ENCODE measurements at regions not wholly inside any gene's neighbourhood (a gene's known extent, or its start where the extent isn't known, plus 50 kb on each side); places are given as distances from the start of the nearest gene placed in this dataset.

DNA sequence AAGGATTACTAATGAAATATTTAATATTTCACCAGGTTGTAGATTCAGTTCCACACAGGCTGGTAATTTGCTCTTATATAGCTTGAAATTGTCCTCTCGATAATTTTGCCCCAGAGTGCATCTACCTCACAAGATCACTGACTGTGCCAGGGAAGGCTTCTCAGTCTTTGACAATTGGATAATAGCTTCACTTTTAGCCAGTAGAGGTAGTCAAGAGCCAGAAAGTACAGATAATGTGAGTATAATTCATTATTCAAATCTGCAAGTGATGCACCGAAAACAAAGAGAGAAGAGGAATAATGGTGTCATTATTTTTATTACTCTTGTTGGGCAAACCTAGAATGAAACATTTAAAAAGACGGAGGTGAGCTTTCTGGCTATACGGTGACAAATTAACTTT is 292.8 kb downstream of the EN1 start:
- DNase-seq, result no peak

GRCh38 chr2:118549503-118549902 is 297.9 kb downstream of the EN1 start:
- DNase-seq, result no peak

DNA sequence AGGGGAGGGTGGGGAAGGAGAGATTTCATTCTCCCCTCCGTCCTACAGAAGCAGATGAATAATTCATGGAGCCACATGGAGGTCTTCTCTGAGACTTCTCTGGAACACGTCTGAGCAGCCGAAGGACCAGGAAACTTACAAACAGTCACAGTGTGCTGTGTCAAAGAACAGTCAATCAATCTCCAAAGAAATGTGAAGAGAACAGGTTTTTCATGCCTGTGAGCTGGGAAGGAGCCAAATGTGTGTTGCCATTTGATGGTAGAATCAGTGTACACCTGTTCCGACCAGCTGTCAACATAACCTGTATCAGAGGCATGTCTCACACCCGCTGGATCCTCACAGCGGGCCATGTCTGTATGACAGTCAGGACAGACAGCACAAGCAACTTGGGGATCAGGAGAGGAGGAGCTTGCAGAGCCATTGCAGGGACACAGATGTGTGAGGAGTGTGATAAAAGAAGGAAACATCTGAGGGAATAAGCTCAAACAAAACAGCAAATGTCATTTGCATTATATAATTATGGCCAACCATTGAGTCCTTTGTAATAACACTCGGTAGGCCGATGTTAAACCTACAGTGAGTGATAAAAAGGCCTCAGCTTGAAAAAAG is 298.5 kb downstream of the EN1 start:
- DNase-seq, result no peak

DNA sequence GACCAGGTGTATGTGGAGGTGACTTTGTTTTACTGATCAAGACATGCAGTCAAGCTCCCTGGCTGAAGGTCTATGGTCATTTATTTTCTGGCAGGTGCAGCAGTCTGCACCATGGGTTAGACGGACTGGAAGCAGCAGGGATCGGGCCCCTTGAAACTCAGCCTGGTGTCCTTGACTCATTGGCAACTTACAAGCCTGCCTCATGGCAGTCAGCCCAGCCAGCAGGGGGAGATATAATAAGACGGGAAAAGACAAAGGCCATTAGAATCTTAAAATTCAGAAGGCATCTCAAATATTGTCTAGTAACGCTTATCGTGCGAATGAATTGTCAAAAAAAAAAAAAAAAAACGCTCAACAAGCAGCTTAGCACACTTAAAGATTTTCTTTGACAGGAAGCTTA is 308.2 kb downstream of the EN1 start:
- no peak for DNase-seq

DNA sequence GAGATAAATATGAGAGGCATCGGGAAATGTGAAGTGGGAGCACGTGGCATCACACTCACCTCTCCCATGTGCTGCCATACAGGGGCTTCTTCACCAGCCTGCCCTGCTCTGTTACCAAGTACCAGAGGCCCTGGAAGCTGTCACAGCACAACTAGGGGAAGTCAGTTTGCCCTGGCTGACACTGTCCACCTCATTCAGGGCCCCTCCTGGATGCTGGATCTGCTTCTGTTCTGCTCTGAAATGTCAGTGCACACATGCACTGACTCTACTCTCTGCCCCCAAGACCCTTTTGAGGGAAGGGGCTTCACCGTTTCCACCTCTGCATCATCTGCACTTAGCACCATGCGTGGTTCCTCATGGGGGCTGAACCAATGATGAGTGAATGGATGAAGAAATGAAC is 311.1 kb downstream of the EN1 start:
- no peak for DNase-seq

DNA sequence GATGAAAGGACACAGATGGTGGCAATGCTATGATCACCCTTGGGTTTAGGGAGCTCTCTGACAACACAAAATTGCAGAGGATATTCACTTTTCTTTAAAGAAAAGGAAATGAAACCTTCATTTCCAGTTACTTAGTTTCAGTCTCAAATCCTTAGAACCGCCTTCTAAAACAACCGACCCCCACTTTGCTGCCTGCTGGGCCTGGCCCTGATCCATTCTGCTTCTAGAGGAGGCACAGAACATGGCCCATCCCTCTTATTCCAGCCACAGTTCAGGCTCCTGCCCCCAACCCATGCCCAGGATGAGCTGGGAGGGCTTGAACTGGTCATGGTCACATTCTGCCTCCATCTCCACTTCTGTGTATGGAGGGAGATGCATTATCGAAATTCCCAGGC is 311.6 kb downstream of the EN1 start:
- no peak for DNase-seq

DNA sequence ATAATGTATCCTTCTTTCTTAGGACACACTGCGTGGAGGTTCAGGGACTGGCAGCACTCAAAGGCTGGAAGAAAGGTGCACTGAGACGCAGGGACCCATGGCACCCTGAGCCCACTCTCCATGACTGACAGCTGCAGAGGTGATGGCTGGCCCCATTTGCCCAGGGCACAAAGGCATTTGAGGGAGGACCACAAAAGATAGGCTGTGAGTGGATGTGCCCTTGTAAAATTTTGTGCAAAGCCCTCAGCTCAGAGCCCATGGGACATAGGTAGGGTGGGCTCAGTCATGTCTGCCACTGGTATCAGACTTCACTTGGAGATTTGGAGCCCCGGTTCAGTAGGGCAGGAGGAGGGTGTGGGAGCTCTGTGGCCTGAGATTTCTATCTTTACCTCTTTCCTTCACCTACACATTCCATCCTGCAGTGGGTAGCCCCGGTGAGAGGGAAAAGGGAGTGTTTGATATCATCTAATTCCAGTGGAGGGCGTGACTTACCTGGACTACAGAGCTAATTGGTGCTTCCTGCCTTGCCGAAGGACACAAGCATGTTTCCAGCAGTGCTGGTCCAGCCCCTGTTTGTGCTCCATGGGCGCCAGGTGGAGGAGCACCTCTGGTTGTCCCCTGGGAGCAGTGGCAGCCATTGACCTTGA is 312.2 kb downstream of the EN1 start:
- no peak for DNase-seq

GRCh38 chr2:118530976-118531375 is 316.5 kb downstream of the EN1 start:
- DNase-seq, result no peak

- DNase-seq, result no peak
These were observed 317.4 kb downstream of the EN1 start for GRCh38 chr2:118529908-118530599.

DNA sequence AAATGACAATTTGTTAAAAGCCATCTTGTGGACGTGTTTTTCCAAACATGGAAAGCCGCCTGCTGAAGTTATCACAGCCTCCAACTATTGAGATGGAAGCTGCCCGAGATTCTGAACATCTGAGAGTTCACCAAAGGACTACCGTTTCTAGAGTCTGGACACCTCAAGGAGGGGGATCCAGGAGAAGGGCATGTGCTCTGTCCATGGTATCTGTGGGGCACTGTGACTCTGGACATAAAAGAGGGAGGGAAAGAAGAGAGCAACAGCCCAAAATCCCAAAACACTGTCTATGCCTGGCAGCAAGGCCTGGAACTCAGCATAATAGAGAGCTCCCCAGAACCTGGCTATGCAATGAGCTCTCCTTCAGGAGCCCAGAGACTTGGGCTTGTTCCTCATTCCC is 319.9 kb downstream of the EN1 start:
- no peak for DNase-seq

DNA sequence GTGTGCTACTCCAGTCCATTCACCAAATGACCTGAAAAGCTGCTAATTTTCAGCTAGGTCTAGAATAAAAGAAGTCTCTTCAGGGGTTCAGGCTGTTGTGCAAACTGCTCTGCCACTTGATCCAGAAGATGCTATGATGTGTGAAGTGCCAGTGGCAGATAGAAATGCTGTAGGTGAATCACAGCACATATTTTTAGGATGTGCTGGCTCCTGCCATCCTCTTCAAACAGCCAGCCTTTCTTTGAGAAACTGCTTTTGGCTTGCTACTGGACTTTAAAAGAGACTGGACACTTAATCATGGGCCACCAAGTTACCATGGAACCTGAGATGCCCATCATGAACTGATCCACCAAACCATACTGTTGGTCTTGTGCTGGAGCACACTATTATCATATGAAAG is 322.1 kb downstream of the EN1 start:
- DNase-seq, result no peak

GRCh38 chr2:118524911-118525310 is 322.5 kb downstream of the EN1 start:
- DNase-seq, result no peak

DNA sequence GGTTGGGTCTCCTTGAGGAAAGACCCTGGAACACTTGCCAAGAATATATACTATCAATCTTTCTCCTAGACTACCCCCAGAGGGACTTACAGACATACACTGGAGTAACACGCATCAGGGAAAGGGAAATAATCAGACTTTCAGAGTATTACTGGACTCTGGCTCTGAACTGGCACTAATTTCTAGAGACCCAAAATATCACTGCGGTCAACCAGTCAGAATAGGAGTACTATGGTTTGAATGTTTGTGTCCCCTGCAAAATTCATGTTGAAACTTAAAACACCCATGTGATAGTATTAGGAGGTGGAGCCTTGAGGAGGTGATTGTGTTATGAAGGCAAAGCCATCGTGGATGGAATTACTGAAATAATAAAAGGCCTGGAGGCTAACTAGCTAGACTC is 323.7 kb downstream of the EN1 start:
- no peak for DNase-seq

DNA sequence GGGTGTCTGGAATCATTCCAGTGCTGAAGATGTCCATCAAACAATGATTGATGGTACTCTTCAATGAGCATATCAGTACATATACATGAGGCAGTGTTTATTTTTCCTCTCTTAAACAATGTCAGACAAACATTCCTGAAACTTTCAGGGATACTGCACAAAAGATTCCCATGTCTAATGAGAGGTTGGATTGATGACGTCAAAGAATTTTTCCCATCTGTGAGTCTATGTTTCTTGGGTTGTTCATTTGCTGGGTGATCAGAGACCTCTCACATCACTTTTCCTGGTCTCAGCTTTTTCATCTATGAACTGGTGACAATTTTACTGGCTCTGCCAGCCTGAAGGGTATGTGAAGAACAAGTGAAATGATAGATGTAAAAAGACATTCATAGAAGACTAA is 325.5 kb downstream of the EN1 start:
- no peak for DNase-seq

DNA sequence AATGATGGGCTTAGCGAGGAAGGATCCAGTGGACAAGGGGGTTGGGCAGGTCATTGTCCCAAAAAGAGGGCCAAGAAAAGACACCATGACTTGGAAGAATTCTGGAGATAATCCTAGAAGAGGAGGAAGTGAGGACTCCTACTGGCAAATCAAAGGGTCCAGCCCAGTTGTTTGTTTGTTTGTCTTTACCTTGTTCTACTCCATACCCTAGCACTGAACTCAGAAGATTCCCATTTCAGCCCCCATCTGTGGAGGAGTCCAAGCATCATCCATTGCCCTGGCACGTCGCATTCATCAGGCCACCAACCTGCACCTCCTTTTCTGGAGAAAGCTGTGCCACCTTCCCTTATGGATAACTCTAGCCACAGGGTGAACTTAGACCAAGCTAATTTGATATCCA is 326.2 kb downstream of the EN1 start:
- DNase-seq, result no peak

DNA sequence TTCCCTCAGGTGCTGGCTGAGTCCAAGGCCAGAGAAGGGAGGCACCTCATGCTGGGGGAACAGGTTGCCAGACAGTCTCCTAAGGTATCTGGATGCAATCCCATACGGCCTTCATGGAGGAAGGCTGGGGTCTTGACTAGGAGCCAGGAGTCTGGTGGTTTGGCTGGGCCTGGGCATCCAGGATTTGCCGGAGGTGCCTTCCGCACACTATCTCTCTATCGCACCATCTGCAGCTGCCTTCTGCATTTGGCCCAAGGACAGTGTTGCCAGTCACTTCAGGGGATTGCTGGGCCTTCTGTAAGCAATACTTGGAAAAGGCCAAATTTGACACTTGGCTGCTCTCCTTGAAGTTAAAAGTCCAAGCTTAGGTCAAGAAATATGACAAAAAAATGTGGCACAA is 327.2 kb downstream of the EN1 start:
- no peak for DNase-seq

DNA sequence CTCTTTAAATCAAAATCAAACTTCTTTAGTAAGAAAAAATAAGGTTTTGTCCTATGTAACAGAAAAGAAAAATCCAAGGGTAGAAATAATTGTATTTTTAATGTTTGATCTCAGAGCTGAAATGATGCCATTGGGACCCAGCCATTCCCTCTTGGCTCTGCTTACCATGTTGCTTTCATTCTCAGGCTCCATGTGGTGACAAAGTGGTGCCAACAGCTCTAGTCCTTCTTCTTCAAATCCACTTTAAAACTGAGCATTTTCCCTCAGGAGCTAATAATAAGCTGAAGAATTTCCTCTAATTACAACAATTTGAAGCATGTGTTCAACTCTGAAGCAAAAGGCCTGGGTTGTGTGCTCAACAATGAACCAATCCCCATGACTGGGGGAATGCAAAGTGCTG is 327.9 kb downstream of the EN1 start:
- DNase-seq, result no peak

GRCh38 chr2:118510807-118511206 is 336.6 kb downstream of the EN1 start:
- no peak for DNase-seq

DNA sequence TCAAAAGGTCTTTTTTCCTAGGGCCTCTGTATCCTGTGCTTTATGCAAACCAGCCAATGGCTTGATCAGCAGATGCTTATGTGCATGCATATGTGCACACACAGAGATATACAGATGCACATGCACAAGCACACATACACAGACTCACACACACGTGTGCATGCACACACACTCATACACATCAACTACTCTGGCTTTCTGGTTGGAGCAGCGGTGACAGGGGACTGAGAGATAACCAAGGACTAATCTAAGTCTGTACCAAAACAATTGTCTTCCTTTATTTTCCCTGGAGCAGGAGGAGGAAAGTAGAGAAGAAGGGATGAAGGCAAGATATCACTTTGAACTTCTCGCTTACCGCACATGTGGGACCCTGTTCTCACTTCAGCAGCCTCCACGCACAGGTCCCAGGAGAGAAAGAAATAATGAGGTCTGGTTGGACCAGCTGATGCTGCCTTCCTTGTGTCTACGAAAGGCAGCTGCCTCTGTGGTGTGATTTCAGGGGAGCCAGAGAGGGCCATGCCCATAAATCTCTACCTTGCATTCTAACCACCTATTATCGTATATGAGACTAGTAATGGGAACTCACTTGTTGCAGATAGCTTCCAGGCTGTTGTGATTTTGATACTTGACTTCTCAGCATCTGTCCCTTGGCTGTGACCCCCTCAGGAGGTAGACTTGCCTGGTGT is 338.0 kb downstream of the EN1 start:
- DNase-seq, result no peak

- DNase-seq, result no peak
These were observed 339.2 kb downstream of the EN1 start for GRCh38 chr2:118508282-118508681.

GRCh38 chr2:118505436-118505835 is 342.0 kb downstream of the EN1 start:
- no peak for DNase-seq

GRCh38 chr2:118502106-118502505 is 345.3 kb downstream of the EN1 start:
- DNase-seq, result no peak

DNA sequence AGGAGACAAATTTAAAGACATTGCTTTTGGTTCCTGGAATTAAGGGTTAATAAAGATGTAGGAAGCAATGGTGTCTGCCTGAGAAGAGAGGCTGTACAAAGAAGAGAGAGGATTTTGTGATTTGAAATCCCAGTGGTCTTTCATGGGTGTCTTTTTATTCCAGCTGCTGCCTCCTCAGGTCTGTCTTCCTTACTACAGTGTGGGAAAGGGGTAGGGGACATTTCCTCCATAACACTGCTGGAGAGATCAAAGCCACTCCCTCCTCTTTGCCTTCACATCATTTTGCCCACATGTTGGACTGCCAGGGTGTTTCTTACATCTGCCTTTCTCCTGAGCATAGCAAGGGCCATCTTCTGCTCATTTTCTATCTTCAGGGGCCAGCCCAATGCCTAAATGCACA is 348.5 kb downstream of the EN1 start:
- no peak for DNase-seq

Data from SHP77 treated with DMSO at 0.1 percent for 48 hours (cell line).